DND-41 (cell line): ENCODE measurements at regions not wholly inside any gene's neighbourhood (a gene's known extent, or its start where the extent isn't known, plus 50 kb on each side); places are given as distances from the start of the nearest gene placed in this dataset.

Source experiments
- ATAC-seq: fragments of 200-7000 bp; cut with Tn5 transposase; 3 replicates; pipeline ENCODE4 v1.9.1; 2021; ENCODE audit warnings: low read depth; ENCODE audit not compliant: insufficient read depth
- DNase-seq: peaks from one replicate; pipeline ENCODE4 v3.0.0-alpha.2; 2020
- H2AFZ ChIP-seq: 2 replicates; pipeline ENCODE4 v1.6.0; 2012; ENCODE audit warnings: low read depth, low read length
- H3K27ac ChIP-seq: 2 replicates; pipeline ENCODE4 v1.5.1; 2012; ENCODE audit warnings: low read length, inconsistent platforms
- H3K27me3 ChIP-seq: fragments of 200-600 bp; sonication (generic); 2 replicates; pipeline ENCODE4 v1.6.0; 2012; ENCODE audit warnings: low read length, mild to moderate bottlenecking, inconsistent platforms; ENCODE audit not compliant: insufficient read depth, poor library complexity
- H3K36me3 ChIP-seq: 2 replicates; pipeline ENCODE4 v1.5.1; 2012; ENCODE audit warnings: low read length, inconsistent platforms; ENCODE audit not compliant: insufficient read depth
- H3K4me1 ChIP-seq: 2 replicates; pipeline ENCODE4 v1.5.1; 2012; ENCODE audit warnings: mild to moderate bottlenecking, low read length; ENCODE audit not compliant: insufficient read depth
- H3K4me2 ChIP-seq: 2 replicates; pipeline ENCODE4 v1.6.0; 2012; ENCODE audit warnings: mild to moderate bottlenecking, moderate library complexity, low read length, inconsistent platforms; ENCODE audit not compliant: insufficient read depth
- H3K4me3 ChIP-seq, 2 experiments: fragments of 200-600 bp in 1 of 2; shearing (Covaris generic) in 1 of 2; 2 replicates each; pipeline ENCODE4 v1.5.1; 2012 to 2016; ENCODE audit warnings: inconsistent platforms in 2 of 2, low read length in 2 of 2, mild to moderate bottlenecking in 2 of 2, low read depth in 1 of 2, moderate library complexity in 1 of 2
- H3K79me2 ChIP-seq: 2 replicates; pipeline ENCODE4 v1.6.0; 2012; ENCODE audit warnings: low read length, inconsistent platforms; ENCODE audit not compliant: insufficient read depth
- H3K9ac ChIP-seq: 2 replicates; pipeline ENCODE4 v1.6.0; 2012; ENCODE audit warnings: low read depth, mild to moderate bottlenecking, inconsistent platforms, low read length, moderate library complexity
- H3K9me3 ChIP-seq: 2 replicates; pipeline ENCODE4 v1.5.1; 2012; ENCODE audit warnings: low read length, moderate library complexity, mild to moderate bottlenecking, inconsistent platforms; ENCODE audit not compliant: insufficient read depth, severe bottlenecking
- H4K20me1 ChIP-seq: 2 replicates; pipeline ENCODE4 v1.6.0; 2012; ENCODE audit warnings: low read length; ENCODE audit not compliant: insufficient read depth
- CTCF ChIP-seq: IDR thresholded peaks from 2 replicates; pipeline ENCODE4 v1.5.1; 2012; ENCODE audit warnings: borderline replicate concordance, low read length, moderate library complexity, mild to moderate bottlenecking; ENCODE audit not compliant: poor library complexity, severe bottlenecking; ENCODE audit errors: extremely low read depth
- EZH2 ChIP-seq: IDR thresholded peaks from 3 replicates; pipeline ENCODE4 v1.6.1; 2012; ENCODE audit warnings: borderline replicate concordance, low read depth, mild to moderate bottlenecking, moderate library complexity, low read length, inconsistent platforms; ENCODE audit not compliant: severe bottlenecking

GRCh38 chr13:80074811-80075210, 266.1 kb downstream of the SPRY2 start:
- no peak for TF ChIP-seq CTCF
- no peak for ATAC-seq
- H4K20me1 ChIP-seq = no peaks in the 10 kb centered on the region

GRCh38 chr13:80074143-80074752, 266.7 kb downstream of the SPRY2 start:
- no peaks in the 10 kb centered on the region for H3K9me3 ChIP-seq
- no peak overlapping the region for H3K9ac ChIP-seq
- H4K20me1 ChIP-seq = no peaks in the 10 kb centered on the region
- H3K27me3 ChIP-seq = peaks cover 2% of the 10 kb centered on the region
- no peaks in the 10 kb centered on the region for H3K4me1 ChIP-seq
- no peak for TF ChIP-seq CTCF
- TF ChIP-seq EZH2 = no peak
- DNase-seq (no peak), ATAC-seq (no peak)
- no peak overlapping the region for H3K4me3 ChIP-seq
- H2AFZ ChIP-seq = no peak overlapping the region
- H3K27ac ChIP-seq = no peak overlapping the region
- no peak overlapping the region for H3K4me2 ChIP-seq
- H3K36me3 ChIP-seq = no peaks in the 10 kb centered on the region
- H3K79me2 ChIP-seq = no peaks in the 10 kb centered on the region

More at GRCh38 chr13:80074811-80075210, 266.1 kb downstream of the SPRY2 start:
- H3K79me2 ChIP-seq = no peaks in the 10 kb centered on the region
- peaks cover 2% of the 10 kb centered on the region for H3K27me3 ChIP-seq
- no peak overlapping the region for H3K9ac ChIP-seq
- no peak overlapping the region for H3K4me3 ChIP-seq
- DNase-seq = no peak
- no peak overlapping the region for H3K27ac ChIP-seq
- H2AFZ ChIP-seq = no peak overlapping the region
- H3K36me3 ChIP-seq = no peaks in the 10 kb centered on the region
- H3K4me2 ChIP-seq = no peak overlapping the region
- H3K4me1 ChIP-seq = no peaks in the 10 kb centered on the region
- no peaks in the 10 kb centered on the region for H3K9me3 ChIP-seq

GRCh38 chr13:80072231-80072630, 268.7 kb downstream of the SPRY2 start:
- Histone ChIP-seq H3K27ac (no peak overlapping the region), H4K20me1 (no peaks in the 10 kb centered on the region), H3K27me3 (peaks cover 2% of the 10 kb centered on the region), H3K9ac (no peak overlapping the region), H3K4me3 (no peak overlapping the region), H3K36me3 (no peaks in the 10 kb centered on the region), H2AFZ (no peak overlapping the region), H3K9me3 (no peaks in the 10 kb centered on the region), H3K79me2 (no peaks in the 10 kb centered on the region), H3K4me2 (no peak overlapping the region), H3K4me1 (no peaks in the 10 kb centered on the region)
- DNase-seq (no peak), ATAC-seq (no peak)
- TF ChIP-seq CTCF (no peak), EZH2 (no peak)
